KMS-11 (cell line): ENCODE measurements at regions not wholly inside any gene's neighbourhood (a gene's known extent, or its start where the extent isn't known, plus 50 kb on each side); places are given as distances from the start of the nearest gene placed in this dataset.

Experiments
- H2AFZ ChIP-seq: fragments of 200-600 bp; sonication (generic); 2 replicates; pipeline ENCODE4 v1.6.1; 2016; ENCODE audit warnings: antibody characterized with exemption, mixed run types, low read depth
- H3K27ac ChIP-seq: fragments of 200-600 bp; sonication (generic); 2 replicates; pipeline ENCODE4 v1.6.1; 2016; ENCODE audit warnings: mild to moderate bottlenecking, mixed run types
- H3K27me3 ChIP-seq: fragments of 200-600 bp; sonication (generic); 2 replicates; pipeline ENCODE4 v1.6.1; 2017; ENCODE audit warnings: mild to moderate bottlenecking, low read depth, mixed run types, moderate library complexity; ENCODE audit not compliant: insufficient read depth
- H3K36me3 ChIP-seq: fragments of 200-600 bp; sonication (generic); 2 replicates; pipeline ENCODE4 v1.6.1; 2017; ENCODE audit warnings: mild to moderate bottlenecking, mixed run types; ENCODE audit not compliant: insufficient read depth
- H3K4me1 ChIP-seq: fragments of 200-600 bp; sonication (generic); 2 replicates; pipeline ENCODE4 v1.6.1; 2016; ENCODE audit warnings: mild to moderate bottlenecking, low read depth, mixed run types; ENCODE audit not compliant: poor library complexity, severe bottlenecking
- H3K4me2 ChIP-seq: fragments of 200-600 bp; sonication (generic); 2 replicates; pipeline ENCODE4 v1.7.0; 2016; ENCODE audit warnings: mild to moderate bottlenecking, mixed run types
- H3K4me3 ChIP-seq: fragments of 200-600 bp; sonication (generic); IDR thresholded peaks from 2 replicates; pipeline ENCODE4 v1.6.1; 2017; ENCODE audit warnings: low read depth, low read length, mixed read lengths; ENCODE audit not compliant: insufficient read depth
- H3K79me2 ChIP-seq: fragments of 200-600 bp; sonication (generic); 2 replicates; pipeline ENCODE4 v1.6.1; 2016; ENCODE audit warnings: low read depth, mixed run types; ENCODE audit not compliant: insufficient read depth
- H3K9ac ChIP-seq: fragments of 200-600 bp; sonication (generic); 2 replicates; pipeline ENCODE4 v1.6.1; 2016; ENCODE audit warnings: mild to moderate bottlenecking, mixed run types
- H4K20me1 ChIP-seq: fragments of 200-600 bp; sonication (generic); 2 replicates; pipeline ENCODE4 v1.6.1; 2016; ENCODE audit warnings: mild to moderate bottlenecking, mixed run types; ENCODE audit not compliant: insufficient read depth
- CTCF ChIP-seq: fragments of 200-600 bp; sonication (generic); conservative IDR thresholded peaks from 2 replicates; pipeline ENCODE4 v1.6.1; 2017; ENCODE audit warnings: low read depth, mild to moderate bottlenecking, antibody characterized with exemption, low read length, moderate library complexity, mixed read lengths

- no peak overlapping the region for H3K9ac ChIP-seq
- H3K4me3 ChIP-seq: no peak overlapping the region
- H3K27me3 ChIP-seq: no peaks in the 10 kb centered on the region
- no peaks in the 10 kb centered on the region for H3K4me1 ChIP-seq
- no peak for TF ChIP-seq CTCF
- H3K27ac ChIP-seq: no peak overlapping the region
- no peak overlapping the region for H2AFZ ChIP-seq
- no peaks in the 10 kb centered on the region for H3K36me3 ChIP-seq
- H3K4me2 ChIP-seq: no peak overlapping the region
- no peaks in the 10 kb centered on the region for H3K79me2 ChIP-seq
- no peaks in the 10 kb centered on the region for H4K20me1 ChIP-seq
Observed at GRCh38 chr2:17231394-17231965, 286.8 kb downstream of the RAD51AP2 start.

GRCh38 chr2:17229414-17229813, 288.8 kb downstream of the RAD51AP2 start:
- Histone ChIP-seq H3K4me1 (no peaks in the 10 kb centered on the region), H3K9ac (no peak overlapping the region), H3K4me2 (no peak overlapping the region), H3K36me3 (no peaks in the 10 kb centered on the region), H3K27ac (no peak overlapping the region), H4K20me1 (no peaks in the 10 kb centered on the region), H3K4me3 (no peak overlapping the region), H3K79me2 (no peaks in the 10 kb centered on the region), H3K27me3 (no peaks in the 10 kb centered on the region), H2AFZ (no peak overlapping the region)
- no peak for TF ChIP-seq CTCF

GRCh38 chr2:17228461-17228860, 289.8 kb downstream of the RAD51AP2 start:
- H3K9ac ChIP-seq: no peak overlapping the region
- H3K4me1 ChIP-seq: no peaks in the 10 kb centered on the region
- no peak for TF ChIP-seq CTCF
- H3K27ac ChIP-seq: no peak overlapping the region
- H3K79me2 ChIP-seq: no peaks in the 10 kb centered on the region
- no peaks in the 10 kb centered on the region for H3K36me3 ChIP-seq
- H3K27me3 ChIP-seq: no peaks in the 10 kb centered on the region
- H3K4me3 ChIP-seq: no peak overlapping the region
- no peaks in the 10 kb centered on the region for H4K20me1 ChIP-seq
- no peak overlapping the region for H2AFZ ChIP-seq
- H3K4me2 ChIP-seq: no peak overlapping the region

- Histone ChIP-seq H4K20me1 (no peaks in the 10 kb centered on the region), H3K9ac (no peak overlapping the region), H3K4me1 (no peaks in the 10 kb centered on the region), H2AFZ (no peak overlapping the region), H3K36me3 (no peaks in the 10 kb centered on the region), H3K79me2 (no peaks in the 10 kb centered on the region), H3K4me3 (no peak overlapping the region), H3K27ac (no peak overlapping the region), H3K4me2 (no peak overlapping the region), H3K27me3 (no peaks in the 10 kb centered on the region)
- TF ChIP-seq CTCF: no peak
Observed at GRCh38 chr2:17227856-17228255, 290.4 kb downstream of the RAD51AP2 start.
